Endothelial cell of umbilical vein (primary cell): ENCODE measurements at regions not wholly inside any gene's neighbourhood (a gene's known extent, or its start where the extent isn't known, plus 50 kb on each side); places are given as distances from the start of the nearest gene placed in this dataset.

ENCODE experiments used
- BruUV-seq: library from RNA; stranded (reverse); fragments of 400-500 nt; replicated peaks from 2 replicates; lab custom pipeline; 2021; lab: Mats Ljungman, UMichigan
- CTCF ChIA-PET: fragments of 300-600, 350-600 bp; sonication (Branson Sonifier 250); formaldehyde crosslinking; loops from one replicate; lab custom pipeline; 2021; ENCODE audit warnings: antibody characterized with exemption, inconsistent platforms; lab: Charles Lee
- POLR2A ChIA-PET: fragments of 300-600, 350-600 bp; sonication (Branson Sonifier 250); formaldehyde crosslinking; loops from one replicate; lab custom pipeline; 2021; ENCODE audit warnings: antibody characterized with exemption, inconsistent platforms; lab: Charles Lee
- DNase-seq: peaks from one replicate; pipeline ENCODE4 v3.0.0-alpha.2; 2011; ENCODE audit warnings: low read depth, low spot score
- FAIRE-seq: peaks from 2 replicates; lab custom pipeline; 2011; peaks lifted over from hg19 to GRCh38; lab: Jason Lieb, UNC
- H2AFZ ChIP-seq: 2 replicates; pipeline ENCODE4 v1.6.0; 2012; ENCODE audit warnings: low read depth, low read length, control low read depth, inconsistent platforms
- H3K27ac ChIP-seq: 2 replicates; pipeline ENCODE4 v1.5.1; 2011; ENCODE audit warnings: low read depth, mild to moderate bottlenecking, control low read depth, low read length, moderate library complexity; ENCODE audit not compliant: insufficient read depth
- H3K27me3 ChIP-seq, 2 experiments: 2 replicates each; pipeline versions ENCODE4 v1.6.0 to v1.6.1; 2011; ENCODE audit warnings: low read length in 2 of 2, mixed read lengths in 1 of 2; ENCODE audit not compliant: control insufficient read depth in 2 of 2, insufficient read depth in 2 of 2
- H3K36me3 ChIP-seq, 2 experiments: 2 replicates in 1 of 2; 3 replicates in 1 of 2; pipeline ENCODE4 v1.5.1; 2011; ENCODE audit warnings: low read length in 2 of 2, mild to moderate bottlenecking in 1 of 2, moderate library complexity in 1 of 2; ENCODE audit not compliant: control insufficient read depth in 2 of 2, insufficient read depth in 2 of 2; ENCODE audit errors: extremely low read depth in 1 of 2
- H3K4me1 ChIP-seq: 3 replicates; pipeline ENCODE4 v1.5.1; 2011; ENCODE audit warnings: mild to moderate bottlenecking, low read length; ENCODE audit not compliant: control insufficient read depth, insufficient read depth; ENCODE audit errors: extremely low read depth
- H3K4me2 ChIP-seq: 2 replicates; pipeline ENCODE4 v1.6.1; 2011; ENCODE audit warnings: low read length, control low read depth, mixed read lengths; ENCODE audit not compliant: insufficient read depth
- H3K4me3 ChIP-seq, 3 experiments: fragments of 200-600 bp in 1 of 3; sonication (generic), shearing (Covaris generic) in 1 of 3; replicated peaks in 1 of 3; 2 replicates each; pipeline ENCODE4 v1.5.1; 2011 to 2016; ENCODE audit warnings: control low read depth in 3 of 3, low read length in 3 of 3, mild to moderate bottlenecking in 2 of 3, inconsistent platforms in 1 of 3, low read depth in 1 of 3, moderate library complexity in 1 of 3; ENCODE audit not compliant: insufficient read depth in 1 of 3
- H3K79me2 ChIP-seq: 2 replicates; pipeline ENCODE4 v1.6.0; 2012; ENCODE audit warnings: low read length, inconsistent platforms; ENCODE audit not compliant: control insufficient read depth, insufficient read depth
- H3K9ac ChIP-seq: replicated peaks from 2 replicates; pipeline ENCODE3; 2011; ENCODE audit warnings: low read length, control low read depth; ENCODE audit not compliant: insufficient read depth; ENCODE audit errors: extremely low read depth
- H3K9me1 ChIP-seq: replicated peaks from 3 replicates; pipeline ENCODE4 v1.6.0; 2011; ENCODE audit warnings: mild to moderate bottlenecking, low read length; ENCODE audit not compliant: control insufficient read depth, insufficient read depth; ENCODE audit errors: extremely low read depth
- H3K9me3 ChIP-seq: replicated peaks from 2 replicates; pipeline ENCODE4 v1.5.1; 2012; ENCODE audit warnings: low read length, inconsistent platforms; ENCODE audit not compliant: control insufficient read depth, insufficient read depth
- H4K20me1 ChIP-seq: replicated peaks from 2 replicates; pipeline ENCODE3; 2011; ENCODE audit warnings: mild to moderate bottlenecking, low read length; ENCODE audit not compliant: control insufficient read depth, insufficient read depth; ENCODE audit errors: extremely low read depth
- CTCF ChIP-seq, 2 donors: IDR thresholded peaks; 1 replicate in 1 of 2; 2 replicates in 1 of 2; pipeline ENCODE4 v1.5.1; 2011; ENCODE audit warnings: low read length in 2 of 2, mild to moderate bottlenecking in 2 of 2, moderate library complexity in 2 of 2, control low read depth in 1 of 2, inconsistent platforms in 1 of 2, low read depth in 1 of 2; ENCODE audit not compliant: insufficient read depth in 1 of 2; ENCODE audit errors: extremely low read depth in 1 of 2
- EZH2 ChIP-seq: IDR thresholded peaks from 2 replicates; pipeline ENCODE4 v1.6.1; 2012; ENCODE audit warnings: borderline replicate concordance, low read depth, mild to moderate bottlenecking, moderate library complexity, low read length, inconsistent platforms; ENCODE audit not compliant: severe bottlenecking
- FOS ChIP-seq: IDR thresholded peaks from 2 replicates; pipeline ENCODE4 v1.6.1; 2011; ENCODE audit warnings: mild to moderate bottlenecking, low read length, moderate library complexity, borderline replicate concordance; ENCODE audit not compliant: insufficient read depth
- GATA2 ChIP-seq: IDR thresholded peaks from 2 replicates; pipeline ENCODE4 v1.7.0; 2011; ENCODE audit warnings: low read depth, mild to moderate bottlenecking, moderate library complexity, mixed read lengths, low read length; ENCODE audit not compliant: insufficient read length, insufficient read depth
- JUN ChIP-seq: IDR thresholded peaks from 2 replicates; pipeline ENCODE4 v1.6.1; 2011; ENCODE audit warnings: borderline replicate concordance, low read depth; ENCODE audit not compliant: insufficient read length, insufficient read depth
- MAX ChIP-seq: IDR thresholded peaks from 2 replicates; pipeline ENCODE4 v1.6.1; 2011; ENCODE audit not compliant: insufficient read depth, insufficient read length
- MYC ChIP-seq: IDR thresholded peaks from one replicate; pipeline ENCODE4 v1.6.1; 2011; ENCODE audit warnings: mild to moderate bottlenecking, low read depth, low read length
- POLR2A ChIP-seq: IDR thresholded peaks from 2 replicates; pipeline ENCODE4 v1.6.1; 2012; ENCODE audit warnings: low read depth, mild to moderate bottlenecking, control low read depth, low read length
- POLR2AphosphoS5 ChIP-seq: IDR thresholded peaks from 2 replicates; pipeline ENCODE4 v1.6.1; 2012; ENCODE audit warnings: low read depth, mild to moderate bottlenecking, control low read depth, low read length, moderate library complexity; ENCODE audit not compliant: insufficient read depth
- dilution Hi-C: fragments of 300-500 bp; cut with MboI; formaldehyde crosslinking; loops from one replicate; pipeline ENCODE4 v1.15.0; 2019; ENCODE audit warnings: low sequenced_read_pairs; ENCODE audit not compliant: extremely low pct_ligation_motif_present
- intact Hi-C: fragments of 100-400 bp; cut with micrococcal nuclease; formaldehyde crosslinking; loops from one replicate; pipeline ENCODE4 v1.10.0; 2022

- CTCF ChIA-PET: no interaction called here
- TF ChIP-seq EZH2 (no peak), JUN (no peak), CTCF (IDR thresholded peaks at IDR 0.05; ENCODE audit: extremely low read depth in 1 of 2, insufficient read depth in 1 of 2, low read depth in 1 of 2, low read length in 2 of 2) (no peak), FOS (no peak), MAX (no peak), GATA2 (no peak), POLR2A (no peak), POLR2AphosphoS5 (no peak), MYC (no peak)
- Histone ChIP-seq H3K36me3 (no peaks in the 10 kb centered on the region), H3K79me2 (no peaks in the 10 kb centered on the region), H3K4me1 (no peaks in the 10 kb centered on the region), H3K9me1 (no peaks in the 10 kb centered on the region), H3K9me3 (no peaks in the 10 kb centered on the region), H3K4me2 (no peak overlapping the region), H3K27me3 (no peaks in the 10 kb centered on the region), H2AFZ (no peak overlapping the region), H3K27ac (no peak overlapping the region), H4K20me1 (no peaks in the 10 kb centered on the region), H3K9ac (no peak overlapping the region), H3K4me3 (no peak overlapping the region)
- FAIRE-seq (no peak), DNase-seq (no peak)
- intact Hi-C loops: no loop called here
- no TSS peak for BruUV-seq
- dilution Hi-C loops: no loop called here
- POLR2A ChIA-PET: no interaction called here
Observed at GRCh38 chr2:81942876-81943275, 1638.3 kb upstream of the LRRTM1 start.
